ENCODE measurements at regions not wholly inside any gene's neighbourhood (a gene's known extent, or its start where the extent isn't known, plus 50 kb on each side); places are given as distances from the start of the nearest gene placed in this dataset.
A peak's percentile ranks its signal among the peaks of the same experiment; 100 is the strongest.

GRCh38 chr15:50823281-50823680, 57.8 kb upstream of the SPPL2A start:
- no peaks in the 10 kb centered on the region for H3K4me1 ChIP-seq
- no peak overlapping the region for H3K27ac ChIP-seq
- TF ChIP-seq, protein P1, sequence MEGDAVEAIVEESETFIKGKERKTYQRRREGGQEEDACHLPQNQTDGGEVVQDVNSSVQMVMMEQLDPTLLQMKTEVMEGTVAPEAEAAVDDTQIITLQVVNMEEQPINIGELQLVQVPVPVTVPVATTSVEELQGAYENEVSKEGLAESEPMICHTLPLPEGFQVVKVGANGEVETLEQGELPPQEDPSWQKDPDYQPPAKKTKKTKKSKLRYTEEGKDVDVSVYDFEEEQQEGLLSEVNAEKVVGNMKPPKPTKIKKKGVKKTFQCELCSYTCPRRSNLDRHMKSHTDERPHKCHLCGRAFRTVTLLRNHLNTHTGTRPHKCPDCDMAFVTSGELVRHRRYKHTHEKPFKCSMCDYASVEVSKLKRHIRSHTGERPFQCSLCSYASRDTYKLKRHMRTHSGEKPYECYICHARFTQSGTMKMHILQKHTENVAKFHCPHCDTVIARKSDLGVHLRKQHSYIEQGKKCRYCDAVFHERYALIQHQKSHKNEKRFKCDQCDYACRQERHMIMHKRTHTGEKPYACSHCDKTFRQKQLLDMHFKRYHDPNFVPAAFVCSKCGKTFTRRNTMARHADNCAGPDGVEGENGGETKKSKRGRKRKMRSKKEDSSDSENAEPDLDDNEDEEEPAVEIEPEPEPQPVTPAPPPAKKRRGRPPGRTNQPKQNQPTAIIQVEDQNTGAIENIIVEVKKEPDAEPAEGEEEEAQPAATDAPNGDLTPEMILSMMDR (IDR thresholded peaks at IDR 0.05), result no peak
- ATAC-seq, result no peak
- no peaks in the 10 kb centered on the region for H3K9me3 ChIP-seq
- no peaks in the 10 kb centered on the region for H3K27me3 ChIP-seq
- intact Hi-C loops (cut with DNase I), result no loop called here
- no peak for DNase-seq
- H3K4me3 ChIP-seq, result no peak overlapping the region
- no peaks in the 10 kb centered on the region for H3K36me3 ChIP-seq

DNA sequence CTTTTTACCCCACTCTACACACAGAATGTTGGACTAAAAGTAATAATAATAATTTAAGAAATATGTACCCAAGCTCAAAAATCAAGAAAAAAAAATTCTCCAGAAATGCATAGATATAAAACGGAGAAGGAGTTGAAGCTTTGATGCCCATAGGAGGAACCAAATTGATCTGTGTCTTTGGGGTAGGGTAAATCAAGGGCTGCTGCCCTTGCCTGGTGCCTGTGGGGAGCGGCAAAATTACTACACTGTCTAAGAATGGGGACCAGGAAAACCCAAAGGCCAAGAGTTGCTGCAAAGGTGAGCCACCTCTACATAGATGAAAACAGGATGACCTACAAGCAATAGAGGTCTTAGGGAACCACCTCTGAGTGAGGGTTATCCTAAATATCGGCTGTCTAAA, 56.0 kb upstream of the SPPL2A start:
- H3K9me3 ChIP-seq, result no peaks in the 10 kb centered on the region
- no peaks in the 10 kb centered on the region for H3K36me3 ChIP-seq
- H3K27ac ChIP-seq, result no peak overlapping the region
- H3K4me1 ChIP-seq, result no peaks in the 10 kb centered on the region
- H3K27me3 ChIP-seq, result no peaks in the 10 kb centered on the region
- no peak for DNase-seq
- H3K4me3 ChIP-seq, result no peak overlapping the region
- intact Hi-C loops (cut with DNase I), result no loop called here
- TF ChIP-seq, protein P1 (IDR thresholded peaks at IDR 0.05), result no peak
- no peak for ATAC-seq

DNA sequence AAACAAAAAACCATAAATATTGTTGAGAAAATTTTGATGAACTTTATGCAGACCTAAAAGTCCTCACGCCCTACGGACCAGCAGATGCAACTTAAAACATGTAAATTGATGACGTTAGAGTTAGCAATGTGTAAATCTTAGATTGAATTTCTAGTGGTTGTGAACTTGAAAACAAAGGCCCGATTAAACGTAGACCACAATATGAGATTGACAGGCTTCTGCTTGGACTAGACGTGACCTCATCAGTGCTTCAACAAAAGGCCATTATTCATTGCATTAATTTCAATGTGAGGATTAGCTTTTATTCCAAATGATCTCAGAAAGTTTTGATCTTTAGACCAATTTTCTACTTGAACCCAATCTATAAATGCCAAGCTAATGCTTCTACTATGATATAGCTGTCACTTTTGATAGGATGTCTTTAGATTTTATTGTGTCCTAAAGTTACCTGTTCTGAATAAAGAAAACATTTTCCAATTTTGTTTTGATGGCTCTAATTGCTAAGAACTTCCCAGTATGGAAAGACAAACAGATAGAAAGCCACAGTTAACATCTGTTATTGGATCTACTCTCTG, 55.4 kb upstream of the SPPL2A start:
- H3K4me3 ChIP-seq, result no peak overlapping the region
- H3K9me3 ChIP-seq, result no peaks in the 10 kb centered on the region
- TF ChIP-seq, protein P1 (IDR thresholded peaks at IDR 0.05), result no peak
- H3K27me3 ChIP-seq, result no peaks in the 10 kb centered on the region
- no peak for DNase-seq
- intact Hi-C loops (cut with DNase I), result no loop called here
- no peak overlapping the region for H3K27ac ChIP-seq
- H3K4me1 ChIP-seq, result no peaks in the 10 kb centered on the region
- no peaks in the 10 kb centered on the region for H3K36me3 ChIP-seq
- no peak for ATAC-seq

GRCh38 chr15:50819344-50819743, 53.8 kb upstream of the SPPL2A start:
- H3K4me1 ChIP-seq, result no peaks in the 10 kb centered on the region
- H3K27ac ChIP-seq, result no peak overlapping the region
- TF ChIP-seq, protein P1 (IDR thresholded peaks at IDR 0.05), result no peak
- ATAC-seq, result no peak
- H3K9me3 ChIP-seq, result no peaks in the 10 kb centered on the region
- intact Hi-C loops (cut with DNase I), result no loop called here
- no peaks in the 10 kb centered on the region for H3K27me3 ChIP-seq
- no peak overlapping the region for H3K4me3 ChIP-seq
- no peak for DNase-seq
- no peaks in the 10 kb centered on the region for H3K36me3 ChIP-seq

DNA sequence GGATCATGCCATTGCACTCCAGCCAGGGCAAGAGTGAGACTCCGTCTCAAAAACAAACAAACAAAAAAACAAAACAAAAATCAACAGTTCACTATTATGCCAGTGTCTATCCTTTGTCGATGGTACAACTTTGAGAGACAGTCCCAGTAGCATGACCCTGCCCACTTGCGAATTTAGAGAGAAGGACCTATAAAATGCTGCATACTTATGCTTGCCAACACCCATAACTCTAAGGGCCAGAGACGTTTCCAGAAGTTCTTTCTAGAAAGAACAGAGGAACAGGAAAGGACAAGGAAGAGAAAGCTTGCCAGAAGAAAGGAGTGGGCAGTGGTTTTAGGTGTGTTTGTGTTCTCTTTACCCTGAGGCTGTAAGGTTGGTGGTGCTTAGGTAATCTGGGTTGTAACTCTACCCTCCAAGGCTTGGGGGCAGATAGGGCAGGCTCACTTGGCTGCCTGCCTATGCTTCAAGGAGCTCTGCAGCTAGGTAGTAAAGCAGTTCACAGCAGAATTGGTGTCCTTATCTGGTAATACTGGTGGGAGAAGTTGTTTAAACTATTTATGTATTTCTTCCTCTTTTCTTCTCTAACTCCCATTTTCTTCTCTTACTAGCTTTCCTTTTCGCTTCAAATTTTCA, 50.6 kb upstream of the SPPL2A start:
- Histone ChIP-seq H3K4me3 (no peak overlapping the region), H3K9me3 (no peaks in the 10 kb centered on the region), H3K4me1 (no peaks in the 10 kb centered on the region), H3K27ac (no peak overlapping the region), H3K27me3 (no peaks in the 10 kb centered on the region), H3K36me3 (no peaks in the 10 kb centered on the region)
- intact Hi-C loops (cut with DNase I), result no loop called here
- ATAC-seq (peak; percentile 88), DNase-seq (peak in 2 of 4 donors; percentile 26 to 45)
- TF ChIP-seq, protein P1 (IDR thresholded peaks at IDR 0.05), result no peak
